GM18951 (cell line): ENCODE measurements at regions not wholly inside any gene's neighbourhood (a gene's known extent, or its start where the extent isn't known, plus 50 kb on each side); places are given as distances from the start of the nearest gene placed in this dataset.

Source experiments
- POLR2A ChIP-seq: IDR thresholded peaks from 4 replicates; pipeline ENCODE4 v1.6.1; 2011; ENCODE audit warnings: mild to moderate bottlenecking; ENCODE audit not compliant: insufficient read length, insufficient read depth; ENCODE audit errors: extremely low read depth
- in situ Hi-C: fragments of 300-500 bp; cut with MboI; formaldehyde crosslinking; loops from one replicate; pipeline ENCODE4 v1.12.0; 2022; ENCODE audit warnings: low sequenced_read_pairs, mixed read lengths, inconsistent platforms; ENCODE audit not compliant: unreplicated experiment

DNA sequence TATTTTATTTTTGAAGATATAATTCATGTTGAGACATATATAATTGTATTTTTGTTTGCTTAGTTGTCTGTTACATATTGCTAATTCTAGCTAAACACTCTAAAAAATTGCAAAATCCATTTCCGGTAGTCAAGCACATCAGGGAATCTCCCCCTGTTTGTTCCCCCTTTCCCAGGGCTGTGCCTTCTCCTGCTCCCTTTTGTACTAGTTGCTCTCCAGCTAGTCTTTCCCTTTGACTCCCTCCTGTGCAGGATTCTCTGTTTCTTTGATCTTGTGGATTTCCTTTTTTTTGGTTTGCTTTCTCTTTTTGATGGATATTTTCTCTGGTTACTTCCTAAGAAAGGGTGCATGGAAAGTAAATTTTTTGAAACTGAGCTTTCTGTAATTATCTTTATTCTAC lies 188.1 kb upstream of the PLET1 start:
- in situ Hi-C loops = no loop called here
- no peak for TF ChIP-seq POLR2A

GRCh38 chr11:112451250-112451649 lies 190.6 kb upstream of the PLET1 start:
- TF ChIP-seq POLR2A = no peak
- in situ Hi-C loops = no loop called here

DNA sequence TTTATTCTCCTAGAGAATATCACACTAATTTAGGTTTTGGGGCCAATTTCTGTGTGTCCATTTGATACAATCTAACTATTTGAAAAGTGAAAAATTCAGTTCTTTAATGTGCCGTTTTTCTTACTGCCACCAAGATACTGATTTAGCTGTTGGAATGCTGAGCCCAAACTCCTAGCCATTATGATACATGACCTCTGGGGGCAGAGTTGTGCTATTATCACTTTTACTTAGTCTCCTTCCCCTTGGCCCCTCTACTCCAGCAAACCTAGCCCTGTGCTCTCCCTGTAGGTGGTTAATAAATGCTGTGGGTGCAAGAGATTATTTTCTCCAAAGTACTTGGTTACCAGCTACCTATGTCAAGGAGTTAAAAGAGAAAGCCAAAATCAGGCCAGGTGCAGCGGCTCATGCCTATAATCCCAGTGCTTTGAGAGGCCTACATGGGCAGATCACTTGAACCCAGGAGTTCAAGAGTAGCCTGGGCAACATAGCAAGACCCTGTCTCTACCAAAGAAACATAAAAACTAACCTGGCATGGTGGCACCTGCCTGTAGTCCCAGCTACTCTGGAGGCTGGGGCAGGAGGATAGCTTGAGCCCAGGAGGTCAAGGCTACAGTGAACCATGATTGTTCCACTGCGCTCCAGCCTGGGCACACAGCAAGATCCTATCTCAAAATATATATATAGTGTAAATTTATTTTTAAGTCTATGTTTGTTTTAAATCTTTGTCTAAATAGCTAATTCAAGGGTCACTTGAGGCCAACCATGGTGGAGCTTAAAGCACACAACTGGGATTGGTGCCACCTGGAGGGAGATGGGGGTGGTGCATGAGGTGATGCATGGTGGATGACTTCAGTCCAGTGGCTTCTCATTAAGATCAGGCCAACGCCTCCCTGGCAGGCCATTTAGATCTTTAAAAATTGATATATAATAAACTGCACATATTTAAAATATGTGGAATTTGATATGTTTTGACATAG lies 193.2 kb upstream of the PLET1 start:
- in situ Hi-C loops = no loop called here
- no peak for TF ChIP-seq POLR2A

GRCh38 chr11:112454841-112455240 lies 194.2 kb upstream of the PLET1 start:
- TF ChIP-seq POLR2A = no peak
- in situ Hi-C loops = no loop called here

DNA sequence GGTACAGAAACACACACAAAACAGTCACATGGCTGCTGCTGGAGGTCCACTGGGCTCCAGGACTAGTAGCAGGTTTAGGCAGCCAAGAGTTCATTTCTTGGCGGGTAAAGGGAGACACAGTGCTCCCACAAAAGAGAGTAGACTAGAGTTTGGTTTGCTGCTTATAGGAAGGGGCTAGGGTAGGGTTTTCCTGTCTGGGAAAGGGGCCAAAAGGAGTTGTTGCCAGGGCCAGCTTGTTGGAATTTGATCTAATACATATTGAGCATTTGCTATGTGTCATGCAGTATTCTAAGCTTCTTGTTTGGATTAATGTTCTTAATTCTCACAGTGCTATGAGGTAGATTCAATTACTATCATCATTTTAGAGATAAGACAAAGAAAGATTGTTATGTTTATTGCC lies 195.1 kb upstream of the PLET1 start:
- in situ Hi-C loops = no loop called here
- TF ChIP-seq POLR2A = no peak

GRCh38 chr11:112457532-112457931 lies 196.9 kb upstream of the PLET1 start:
- in situ Hi-C loops = no loop called here
- no peak for TF ChIP-seq POLR2A

DNA sequence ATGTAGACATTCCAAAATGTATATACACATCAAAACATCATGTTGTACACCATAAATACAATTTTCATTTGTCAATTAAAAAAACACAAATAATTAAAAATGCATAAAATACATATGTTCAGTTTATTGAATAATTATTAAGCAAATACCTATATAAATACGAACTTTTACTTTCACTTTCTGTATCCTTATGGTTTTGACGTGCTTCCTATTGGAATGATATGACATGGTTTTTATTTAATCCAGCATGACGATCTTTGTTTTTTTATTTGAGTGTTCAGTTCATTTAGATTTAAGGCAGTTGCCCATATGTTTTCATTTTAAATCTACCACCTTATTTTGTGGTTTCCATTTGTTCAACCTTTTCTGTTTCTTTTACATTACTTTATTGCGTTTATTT lies 198.3 kb upstream of the PLET1 start:
- no peak for TF ChIP-seq POLR2A
- in situ Hi-C loops = no loop called here

GRCh38 chr11:112460141-112460540 lies 199.5 kb upstream of the PLET1 start:
- in situ Hi-C loops = no loop called here
- TF ChIP-seq POLR2A = no peak

GRCh38 chr11:112464949-112465348 lies 204.3 kb upstream of the PLET1 start:
- TF ChIP-seq POLR2A = no peak
- in situ Hi-C loops = no loop called here

- in situ Hi-C loops = no loop called here
- TF ChIP-seq POLR2A = no peak
Measured at GRCh38 chr11:112465433-112466024, 204.9 kb upstream of the PLET1 start.

GRCh38 chr11:112467721-112468120 lies 207.1 kb upstream of the PLET1 start:
- in situ Hi-C loops = no loop called here
- no peak for TF ChIP-seq POLR2A

DNA sequence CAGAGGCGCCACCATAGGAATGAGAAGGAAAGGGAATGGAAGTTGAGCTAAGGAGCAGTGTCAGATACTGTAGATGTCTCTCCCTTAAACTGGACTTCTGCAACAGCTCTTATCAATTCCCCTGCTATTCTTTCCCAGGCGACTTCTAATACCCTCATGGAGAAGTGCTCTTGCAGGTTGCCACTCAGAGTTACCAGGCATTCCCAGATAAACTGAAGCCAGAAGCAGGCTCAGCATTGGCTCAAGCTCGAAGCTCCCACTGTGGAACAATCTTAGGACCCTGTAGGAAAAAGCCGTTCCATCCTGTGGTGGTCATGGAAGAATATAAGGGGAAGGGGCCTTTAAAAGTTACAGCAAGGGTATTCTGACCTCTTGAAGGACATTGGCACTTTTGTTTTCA lies 208.7 kb upstream of the PLET1 start:
- no peak for TF ChIP-seq POLR2A
- in situ Hi-C loops = no loop called here

GRCh38 chr11:112470355-112470754 lies 209.7 kb upstream of the PLET1 start:
- in situ Hi-C loops = no loop called here
- no peak for TF ChIP-seq POLR2A

GRCh38 chr11:112471731-112472130 lies 211.1 kb upstream of the PLET1 start:
- in situ Hi-C loops = no loop called here
- TF ChIP-seq POLR2A = no peak

- in situ Hi-C loops = no loop called here
- TF ChIP-seq POLR2A = no peak
Measured at GRCh38 chr11:112477152-112477551, 216.5 kb upstream of the PLET1 start.
